CD14-positive monocyte (primary cell): ENCODE measurements at regions not wholly inside any gene's neighbourhood (a gene's known extent, or its start where the extent isn't known, plus 50 kb on each side); places are given as distances from the start of the nearest gene placed in this dataset.

Source experiments
- DNase-seq, 3 donors: peaks; one replicate each; pipeline ENCODE4 v3.0.0-alpha.2; 2011 to 2022
- H2AFZ ChIP-seq: 2 replicates; pipeline ENCODE4 v1.6.0; 2012; ENCODE audit warnings: mild to moderate bottlenecking, low read depth, low read length, inconsistent platforms; ENCODE audit not compliant: insufficient read depth, poor library complexity, severe bottlenecking
- H3K27ac ChIP-seq, 2 donors: 1 replicate in 1 of 2; 2 replicates in 1 of 2; pipeline ENCODE4 v1.5.1; 2012 to 2013; ENCODE audit warnings: low read length in 2 of 2, control low read depth in 1 of 2, inconsistent platforms in 1 of 2, low read depth in 1 of 2, mild to moderate bottlenecking in 1 of 2
- H3K27me3 ChIP-seq, 2 donors: one replicate each; pipeline versions ENCODE4 v1.6.0 to v1.6.1; 2011 to 2013; ENCODE audit warnings: low read length in 2 of 2; ENCODE audit not compliant: control insufficient read depth in 2 of 2, insufficient read depth in 2 of 2
- H3K36me3 ChIP-seq, 2 donors: replicated peaks in 1 of 2; 1 replicate in 1 of 2; 2 replicates in 1 of 2; pipeline versions ENCODE4 v1.5.1 to v1.6.1; 2012 to 2013; ENCODE audit warnings: low read length in 2 of 2, control low read depth in 1 of 2, inconsistent platforms in 1 of 2, mild to moderate bottlenecking in 1 of 2; ENCODE audit not compliant: insufficient read depth in 2 of 2, control insufficient read depth in 1 of 2
- H3K4me1 ChIP-seq, 2 donors: 1 replicate in 1 of 2; 2 replicates in 1 of 2; pipeline versions ENCODE4 v1.5.1 to v1.6.1; 2012 to 2013; ENCODE audit warnings: low read length in 2 of 2, control low read depth in 1 of 2, inconsistent platforms in 1 of 2, mild to moderate bottlenecking in 1 of 2, moderate library complexity in 1 of 2; ENCODE audit not compliant: insufficient read depth in 2 of 2, control insufficient read depth in 1 of 2
- H3K4me2 ChIP-seq: replicated peaks from 2 replicates; pipeline ENCODE3; 2012; ENCODE audit warnings: low read length, moderate library complexity, mild to moderate bottlenecking; ENCODE audit not compliant: poor library complexity, severe bottlenecking; ENCODE audit errors: extremely low read depth
- H3K4me3 ChIP-seq, 3 experiments: fragments of 200-600 bp in 1 of 3; sonication (generic) in 1 of 3; replicated peaks in 1 of 3; 1 replicate in 2 of 3; 2 replicates in 1 of 3; pipeline ENCODE4 v1.5.1; 2011 to 2013; ENCODE audit warnings: low read length in 3 of 3, mild to moderate bottlenecking in 3 of 3, control low read depth in 2 of 3, low read depth in 2 of 3, inconsistent platforms in 1 of 3, moderate library complexity in 1 of 3
- H3K79me2 ChIP-seq: 2 replicates; pipeline ENCODE4 v1.6.0; 2012; ENCODE audit warnings: mild to moderate bottlenecking, control low read depth, inconsistent platforms, low read length, moderate library complexity; ENCODE audit not compliant: insufficient read depth
- H3K9ac ChIP-seq: 2 replicates; pipeline ENCODE4 v1.6.0; 2017; ENCODE audit warnings: low read length, mild to moderate bottlenecking; ENCODE audit not compliant: insufficient read depth, poor library complexity, severe bottlenecking
- H3K9me3 ChIP-seq, 2 donors: replicated peaks in 1 of 2; 1 replicate in 1 of 2; 2 replicates in 1 of 2; pipeline versions ENCODE4 v1.5.1 to v1.6.1; 2012 to 2013; ENCODE audit warnings: low read length in 2 of 2, control low read depth in 1 of 2; ENCODE audit not compliant: control insufficient read depth in 1 of 2, insufficient read depth in 1 of 2
- H4K20me1 ChIP-seq: 2 replicates; pipeline ENCODE4 v1.6.0; 2012; ENCODE audit warnings: mild to moderate bottlenecking, low read length, control low read depth, moderate library complexity; ENCODE audit not compliant: insufficient read depth
- H3K27ac Mint-ChIP-seq, 7 donors: one replicate each; pipeline ENCODE4 v1.8.0; 2020; ENCODE audit warnings: mild to moderate bottlenecking in 7 of 7, mixed read lengths in 7 of 7, moderate library complexity in 6 of 7, inconsistent platforms in 2 of 7
- H3K27me3 Mint-ChIP-seq, 3 donors: one replicate each; pipeline ENCODE4 v1.8.0; 2021 to 2022; ENCODE audit warnings: low read depth in 3 of 3, mild to moderate bottlenecking in 3 of 3, mixed read lengths in 3 of 3, moderate library complexity in 3 of 3, inconsistent platforms in 1 of 3
- H3K36me3 Mint-ChIP-seq, 2 donors: one replicate each; pipeline ENCODE4 v1.8.0; 2020; ENCODE audit warnings: mixed read lengths in 2 of 2, inconsistent platforms in 1 of 2, mild to moderate bottlenecking in 1 of 2
- H3K4me1 Mint-ChIP-seq: one replicate; pipeline ENCODE4 v1.8.0; 2020; ENCODE audit warnings: mild to moderate bottlenecking, mixed read lengths
- H3K4me3 Mint-ChIP-seq, 2 donors: one replicate each; pipeline ENCODE4 v1.8.0; 2020; ENCODE audit warnings: mild to moderate bottlenecking in 2 of 2, mixed read lengths in 2 of 2, moderate library complexity in 1 of 2
- H3K9me3 Mint-ChIP-seq, 7 donors: one replicate each; pipeline ENCODE4 v1.8.0; 2020 to 2022; ENCODE audit warnings: mixed read lengths in 7 of 7, mild to moderate bottlenecking in 6 of 7, moderate library complexity in 6 of 7, inconsistent platforms in 2 of 7
- CTCF ChIP-seq: fragments of 200-600 bp; IDR thresholded peaks from one replicate; pipeline ENCODE4 v1.8.0; 2022; ENCODE audit warnings: antibody characterized with exemption, mild to moderate bottlenecking
- WGBS: methylation state at CpG from one replicate; pipeline ENCODE4 v1.1.5; 2013; ENCODE audit warnings: missing lambda C conversion rate; ENCODE audit not compliant: insufficient coverage; 5-methylcytosine and 5-hydroxymethylcytosine counted together
- intact Hi-C, 2 donors: fragments of 100-400 bp; cut with micrococcal nuclease; formaldehyde crosslinking; loops; one replicate each; pipeline versions ENCODE4 v1.15.0 to v1.15.1; 2023

DNA sequence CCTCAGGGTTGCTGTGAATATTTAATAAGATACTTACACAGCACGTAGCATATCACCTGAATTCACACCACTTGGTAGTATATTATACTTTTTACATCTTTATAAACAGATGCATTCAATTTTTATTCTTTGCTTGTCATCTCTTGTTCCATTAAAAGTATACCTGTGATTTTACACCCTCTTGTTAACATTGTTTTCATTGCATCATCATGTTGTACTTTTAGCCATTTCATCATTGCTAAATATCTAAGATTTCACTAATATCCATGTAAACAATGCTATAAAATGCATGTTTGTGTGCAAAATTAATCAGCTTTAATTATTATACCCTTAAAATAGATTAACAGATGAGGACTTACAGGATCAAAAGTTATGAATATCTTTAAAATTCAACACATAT lies 155.3 kb downstream of the MEX3B start:
- WGBS, result no CpG with 5 or more reads among the region's 1 CpG

GRCh38 chr15:81889485-81889881 lies 156.3 kb downstream of the MEX3B start:
- H3K27me3 Mint-ChIP-seq, result no peaks in the 10 kb centered on the region
- H3K27me3 ChIP-seq, result no peaks in the 10 kb centered on the region
- no peaks in the 10 kb centered on the region for H3K79me2 ChIP-seq
- no peaks in the 10 kb centered on the region for H3K36me3 ChIP-seq
- no peak overlapping the region for H2AFZ ChIP-seq
- H3K4me3 Mint-ChIP-seq, result no peak overlapping the region
- no peak overlapping the region for H3K9ac ChIP-seq
- no peaks in the 10 kb centered on the region for H3K4me1 Mint-ChIP-seq
- H4K20me1 ChIP-seq, result no peaks in the 10 kb centered on the region
- DNase-seq, result no peak
- H3K4me3 ChIP-seq, result no peak overlapping the region
- intact Hi-C loops, result no loop called here
- peaks cover 0 to 7% (median 0%) of the 10 kb centered on the region in 7 donors for H3K9me3 Mint-ChIP-seq
- no peak overlapping the region for H3K27ac Mint-ChIP-seq
- H3K9me3 ChIP-seq, result no peaks in the 10 kb centered on the region
- WGBS, result no CpG with 5 or more reads among the region's 2 CpGs
- no peaks in the 10 kb centered on the region for H3K36me3 Mint-ChIP-seq
- H3K4me2 ChIP-seq, result no peak overlapping the region
- no peak overlapping the region for H3K27ac ChIP-seq
- no peak for TF ChIP-seq CTCF
- H3K4me1 ChIP-seq, result no peaks in the 10 kb centered on the region

More for the DNA sequence above, 155.3 kb downstream of the MEX3B start:
- no peaks in the 10 kb centered on the region for H4K20me1 ChIP-seq
- H3K9ac ChIP-seq, result no peak overlapping the region
- H3K4me1 ChIP-seq, result no peaks in the 10 kb centered on the region
- Mint-ChIP-seq H3K36me3 (no peaks in the 10 kb centered on the region), H3K27me3 (no peaks in the 10 kb centered on the region), H3K4me1 (no peaks in the 10 kb centered on the region), H3K27ac (no peak overlapping the region), H3K4me3 (no peak overlapping the region), H3K9me3 (peaks cover 0 to 7% (median 0%) of the 10 kb centered on the region in 7 donors)
- no peak overlapping the region for H3K27ac ChIP-seq
- H3K4me2 ChIP-seq, result no peak overlapping the region
- no peak overlapping the region for H2AFZ ChIP-seq
- no peaks in the 10 kb centered on the region for H3K79me2 ChIP-seq
- no peak overlapping the region for H3K4me3 ChIP-seq
- H3K9me3 ChIP-seq, result no peaks in the 10 kb centered on the region
- no peak for DNase-seq
- intact Hi-C loops, result no loop called here
- TF ChIP-seq CTCF, result no peak
- H3K36me3 ChIP-seq, result no peaks in the 10 kb centered on the region
- no peaks in the 10 kb centered on the region for H3K27me3 ChIP-seq
